Amniotic epithelial cell (primary cell): ENCODE measurements at regions not wholly inside any gene's neighbourhood (a gene's known extent, or its start where the extent isn't known, plus 50 kb on each side); places are given as distances from the start of the nearest gene placed in this dataset.
A peak's percentile ranks its signal among the peaks of the same experiment; 100 is the strongest.

Experiments used
- DNase-seq: peaks from one replicate; pipeline ENCODE4 v3.0.0-alpha.2; 2010; ENCODE audit warnings: low read depth

DNA sequence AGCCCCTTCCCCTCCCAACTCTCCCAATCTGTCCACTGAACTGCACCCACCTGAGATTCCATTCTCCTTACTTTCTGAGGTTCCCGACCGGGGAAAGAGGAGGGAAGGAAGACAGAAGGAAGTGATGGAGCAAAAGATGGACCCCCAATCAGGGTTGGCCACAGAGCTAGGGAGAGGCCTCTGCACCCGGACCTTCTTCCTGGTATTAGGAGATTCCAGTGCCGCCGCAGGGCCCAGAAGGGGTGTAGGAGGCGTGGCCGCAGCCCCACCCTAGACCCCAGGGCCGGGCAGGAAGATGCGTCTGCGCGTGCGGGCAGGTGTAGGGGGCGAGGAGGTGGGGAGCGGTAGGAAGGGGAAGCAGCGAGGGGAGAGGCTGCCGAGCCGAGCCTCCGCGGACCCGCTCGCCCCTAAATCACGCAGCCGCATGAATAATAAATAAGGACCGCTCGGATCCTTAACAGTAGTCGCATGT lies 104.2 kb upstream of the MVB12B start:
- DNase-seq: no peak

GRCh38 chr9:126222835-126223431 lies 103.7 kb upstream of the MVB12B start:
- DNase-seq: no peak

- no peak for DNase-seq
These were observed 102.7 kb upstream of the MVB12B start for GRCh38 chr9:126223798-126224531.

DNA sequence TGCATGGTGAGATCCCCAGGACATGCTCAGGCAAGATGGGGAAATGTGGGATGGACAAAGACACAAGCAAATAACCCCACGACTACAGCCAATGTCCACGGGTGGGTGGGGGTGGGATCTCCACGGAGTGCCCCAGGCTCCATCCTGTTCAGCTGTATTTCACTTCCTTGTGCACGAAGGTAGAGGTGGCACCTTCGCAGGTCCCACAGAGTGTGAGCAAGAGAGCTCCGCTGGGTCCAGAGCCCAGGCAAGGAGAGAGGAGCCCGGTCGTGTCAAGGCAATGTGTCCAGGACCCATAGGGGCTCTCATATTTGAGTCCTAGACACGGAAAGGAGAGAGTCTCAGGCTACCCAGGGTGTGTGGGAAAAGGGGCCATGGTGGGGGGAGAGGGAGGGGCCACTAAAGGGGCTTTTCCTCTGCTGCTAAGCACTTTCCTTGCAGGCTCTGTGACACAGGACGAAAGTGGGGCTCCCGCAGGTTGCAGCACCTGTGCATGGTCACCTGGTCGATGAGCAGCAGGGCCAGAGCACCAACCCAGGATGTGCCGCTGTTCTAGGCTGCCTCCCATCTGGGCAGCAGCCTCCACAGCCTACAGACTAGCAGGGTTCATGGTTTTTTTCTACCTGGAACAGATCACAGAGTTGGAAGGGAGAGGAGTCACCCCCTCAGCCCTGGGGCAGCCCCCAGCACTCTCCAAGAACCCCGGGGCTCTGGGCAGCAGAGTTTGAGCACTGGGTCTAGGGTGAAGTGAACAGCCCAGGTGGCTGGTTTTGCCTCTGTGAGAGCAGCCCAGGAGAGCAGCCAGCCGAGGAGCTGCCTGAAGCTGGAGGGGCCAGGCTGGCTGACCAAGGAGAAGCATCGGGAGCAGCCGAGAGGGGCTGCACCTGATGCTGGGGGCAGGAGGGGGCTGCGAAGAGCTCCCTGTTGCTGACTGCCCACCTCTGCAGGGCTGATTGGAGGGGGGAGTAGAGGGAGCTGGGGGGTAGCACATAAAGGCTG lies 100.7 kb upstream of the MVB12B start:
- DNase-seq: no peak

DNA sequence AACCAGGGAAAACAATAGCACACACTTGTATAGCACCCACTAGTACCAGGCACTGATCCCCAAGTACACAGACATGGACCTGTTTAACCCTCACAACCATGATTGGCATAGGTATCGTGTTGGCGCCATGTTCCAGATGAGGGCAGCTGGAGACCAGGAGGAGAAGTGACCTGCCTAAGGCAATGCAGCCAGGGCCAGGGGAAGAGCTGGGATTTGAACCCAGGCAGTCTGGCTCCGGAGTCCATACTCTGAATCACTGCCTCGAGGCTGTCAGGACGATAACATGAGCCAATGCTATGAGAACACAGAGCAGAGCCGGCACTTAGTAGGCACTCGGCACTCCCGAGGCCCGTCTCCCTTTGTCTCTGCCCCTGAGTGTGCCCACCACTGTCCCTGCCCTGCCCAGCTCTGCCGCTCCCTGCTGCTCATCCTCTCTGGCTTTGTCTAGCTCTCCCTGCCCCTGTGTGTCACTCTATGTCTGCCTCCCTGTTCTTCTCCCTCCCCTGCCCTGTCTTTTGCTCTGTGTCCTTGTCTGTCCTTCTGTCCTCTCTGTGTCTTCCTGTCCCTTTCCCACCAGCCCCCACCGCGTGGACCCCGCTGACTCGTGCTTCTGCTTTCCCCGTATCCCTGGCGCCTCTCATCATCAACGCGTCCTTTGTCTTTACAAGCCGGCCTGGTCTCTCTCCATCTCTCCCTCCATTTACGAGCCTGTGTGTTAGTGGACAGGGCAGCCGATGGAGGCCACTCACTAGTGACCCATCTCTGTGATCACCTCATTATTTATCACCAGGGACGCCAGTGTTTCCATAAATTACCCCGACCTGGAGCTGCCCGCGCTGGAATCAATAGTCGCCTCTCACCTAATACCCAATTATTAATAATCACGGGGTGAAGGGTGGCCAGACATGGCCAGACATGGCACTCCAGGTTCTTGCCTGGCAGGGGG lies 99.4 kb upstream of the MVB12B start:
- no peak for DNase-seq

GRCh38 chr9:126228111-126228780 lies 98.4 kb upstream of the MVB12B start:
- DNase-seq: no peak

DNA sequence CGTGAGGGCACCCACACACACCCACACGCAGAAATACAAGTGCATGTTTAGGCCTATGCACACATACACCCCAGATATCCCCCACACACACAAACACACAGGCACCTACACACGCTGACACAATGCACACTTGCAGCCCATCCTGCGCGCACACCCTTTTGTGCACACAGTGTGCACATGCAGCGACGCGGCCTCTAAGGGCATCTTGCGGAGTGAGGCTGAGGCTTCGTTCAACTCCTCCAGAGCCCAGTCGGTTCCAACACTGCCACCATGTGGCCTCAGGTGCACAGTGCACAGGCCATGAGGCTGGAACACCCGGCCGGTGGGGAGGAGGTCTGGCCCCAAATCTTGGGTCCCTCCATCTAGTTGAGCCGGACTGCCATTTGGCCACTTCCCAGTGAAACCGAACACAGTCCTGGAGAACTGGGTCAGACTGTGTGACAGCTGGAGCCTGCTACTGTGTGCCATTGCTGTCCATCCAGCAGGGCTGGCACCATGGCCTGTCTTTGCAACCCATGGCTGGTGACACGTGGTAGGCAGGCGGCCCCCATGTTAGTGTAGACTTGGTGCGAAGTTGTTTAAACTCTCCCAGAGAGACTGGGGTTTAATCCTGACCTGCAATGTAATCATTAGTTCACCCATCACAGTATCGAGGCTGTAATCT lies 97.7 kb upstream of the MVB12B start:
- peak; percentile 48 for DNase-seq

GRCh38 chr9:126229501-126229900 lies 97.1 kb upstream of the MVB12B start:
- no peak for DNase-seq

GRCh38 chr9:126230692-126231091 lies 95.9 kb upstream of the MVB12B start:
- no peak for DNase-seq

DNA sequence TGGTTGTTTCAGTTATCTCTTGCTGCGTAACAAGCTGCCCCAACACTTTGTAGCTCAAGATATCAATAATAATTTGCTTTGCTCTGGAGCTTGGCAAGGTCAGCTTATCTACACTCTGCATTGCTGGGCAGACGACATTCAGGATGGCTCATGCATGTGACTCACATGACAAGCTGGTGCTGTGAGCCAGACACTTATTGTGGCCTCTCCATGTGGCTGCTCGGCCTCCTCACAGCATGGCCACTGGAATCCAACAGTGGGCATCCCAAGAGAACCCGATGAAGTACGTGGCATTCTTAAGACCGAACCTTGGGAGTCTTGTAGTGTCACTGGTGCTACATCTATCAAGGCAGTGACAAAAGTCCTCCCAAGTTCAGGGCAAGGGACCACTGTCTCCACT lies 94.2 kb upstream of the MVB12B start:
- no peak for DNase-seq

GRCh38 chr9:126233175-126233574 lies 93.5 kb upstream of the MVB12B start:
- DNase-seq: no peak

DNA sequence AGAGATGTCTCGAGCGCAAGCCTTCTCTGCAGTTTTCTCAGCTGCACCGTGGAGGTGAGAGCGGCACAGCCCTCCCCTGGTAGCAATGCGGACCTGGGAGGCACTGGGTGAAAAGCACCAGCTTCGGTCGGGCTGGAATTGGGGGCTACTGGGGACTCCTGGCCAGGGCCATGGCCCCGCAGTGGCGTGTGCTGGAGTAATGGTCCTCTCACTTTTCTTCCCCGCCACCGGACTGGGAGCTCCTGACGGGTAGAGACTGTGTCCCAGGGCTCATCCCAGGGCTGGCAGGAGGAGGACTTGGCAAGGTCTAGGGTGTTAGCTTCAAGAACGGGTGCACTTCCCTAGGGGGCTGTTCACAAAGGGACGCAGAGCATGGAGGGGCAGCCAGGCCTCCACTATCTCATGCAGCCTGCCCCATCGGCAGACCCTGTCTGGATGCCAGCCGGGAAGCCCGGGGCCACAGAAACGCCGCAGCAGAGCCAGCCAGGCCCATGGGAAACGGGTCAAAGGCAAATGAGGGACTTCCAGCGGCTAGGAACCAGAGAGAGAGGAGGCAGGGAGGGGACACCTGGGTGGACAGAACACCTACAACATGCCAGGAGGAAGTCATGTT lies 92.6 kb upstream of the MVB12B start:
- DNase-seq: no peak

- no peak for DNase-seq
These were observed 91.8 kb upstream of the MVB12B start for GRCh38 chr9:126234681-126235335.

DNA sequence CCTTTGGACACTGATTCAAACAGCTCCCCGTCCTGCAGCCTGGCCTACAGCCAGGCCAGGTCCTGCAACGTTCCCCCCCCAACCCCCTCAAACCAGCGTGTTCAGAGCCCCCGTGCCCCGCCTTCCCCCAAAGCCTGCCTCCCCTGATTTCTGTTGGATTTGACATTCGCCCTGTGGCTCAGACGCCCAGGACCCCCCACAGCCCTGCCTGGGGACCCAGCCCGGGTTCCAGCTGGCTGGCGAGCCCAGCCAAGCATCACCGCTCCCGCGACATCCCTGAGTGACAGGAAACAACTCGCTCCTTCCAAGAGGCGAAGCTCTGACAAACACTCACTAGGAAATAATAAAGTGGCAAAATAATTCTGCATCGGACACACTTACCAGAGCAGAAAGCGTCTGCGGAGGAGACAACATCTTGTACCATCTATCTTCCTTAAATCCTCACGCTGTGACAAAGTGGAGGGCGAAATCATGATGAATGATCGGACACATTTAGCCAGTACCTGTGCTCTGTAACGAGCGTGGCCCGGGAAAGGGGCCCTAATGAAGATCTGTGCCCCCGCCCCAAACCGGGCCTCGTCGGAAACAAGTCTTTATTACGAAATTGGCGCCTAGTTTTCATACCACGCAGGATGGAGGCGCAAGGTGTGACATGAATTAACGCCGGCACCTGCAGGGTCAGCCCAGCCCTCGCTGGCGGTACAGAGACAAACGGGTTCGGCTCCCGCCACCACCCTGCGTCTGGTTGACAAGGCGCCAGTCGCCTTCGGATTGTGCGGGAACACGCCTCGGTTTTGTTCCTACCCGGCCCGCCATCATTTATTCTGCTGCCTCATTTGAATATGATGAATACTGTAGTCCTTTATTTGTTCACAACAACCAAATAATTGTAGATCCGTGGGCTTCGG lies 91.0 kb upstream of the MVB12B start:
- no peak for DNase-seq

- no peak for DNase-seq
These were observed 90.4 kb upstream of the MVB12B start for GRCh38 chr9:126236273-126236672.

DNA sequence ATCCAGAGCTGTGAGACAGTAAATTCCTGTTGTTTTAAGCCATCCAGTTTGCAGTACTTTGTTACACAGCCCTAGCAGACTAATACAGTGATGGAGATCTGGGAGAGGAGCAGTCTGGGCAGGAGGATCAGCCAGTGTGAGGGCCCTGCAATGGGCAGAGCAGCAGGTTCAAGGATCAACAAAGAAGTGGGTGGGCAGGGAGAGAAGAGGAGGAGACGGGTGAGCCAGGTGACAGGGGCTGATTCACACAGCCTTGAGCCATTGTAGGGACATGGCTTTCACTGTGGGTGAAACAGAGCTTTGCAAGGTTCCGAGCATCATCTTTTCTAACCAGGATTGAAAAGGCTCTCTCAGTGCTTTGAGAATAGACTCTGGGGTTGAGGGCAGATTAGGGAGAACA lies 88.2 kb upstream of the MVB12B start:
- DNase-seq: no peak

DNA sequence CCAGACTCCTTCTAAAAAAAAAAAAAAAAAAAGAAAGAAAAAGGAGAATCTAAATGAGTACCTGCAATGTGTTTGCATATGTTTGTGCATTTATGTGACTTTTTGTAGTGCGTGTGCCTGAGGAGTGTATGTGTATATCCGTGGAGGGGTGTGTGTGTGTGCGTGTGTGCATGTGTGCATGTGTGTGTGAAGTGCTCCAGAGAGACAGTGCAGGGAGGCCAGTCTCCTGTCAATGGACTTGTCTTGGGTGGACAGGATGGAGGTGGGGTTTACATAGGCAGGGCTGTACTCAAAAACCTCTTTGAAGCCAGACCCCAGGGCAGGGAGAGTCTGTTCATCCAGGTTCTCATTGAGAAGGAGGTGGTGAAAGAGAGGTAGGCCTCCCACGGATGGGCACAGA lies 87.1 kb upstream of the MVB12B start:
- no peak for DNase-seq

DNA sequence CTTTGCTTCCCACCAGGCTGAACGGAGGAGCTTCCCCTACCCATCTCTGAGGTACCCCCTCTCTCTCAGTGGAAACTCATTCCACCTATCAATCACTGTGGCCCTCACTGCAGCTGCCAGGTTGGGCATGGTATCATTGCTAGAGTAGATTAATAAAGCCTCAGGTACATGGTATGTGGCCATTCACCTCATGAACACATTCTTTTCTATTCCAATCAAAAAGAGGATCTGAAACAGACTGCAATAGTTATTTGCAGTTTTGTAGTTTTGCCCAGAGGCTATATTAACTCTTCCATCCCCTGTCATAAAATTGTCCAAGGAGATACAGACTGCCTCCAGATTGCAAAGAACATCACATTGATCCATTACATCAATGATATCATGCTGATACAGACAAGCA lies 85.8 kb upstream of the MVB12B start:
- DNase-seq: no peak
